ENCODE measurements at regions not wholly inside any gene's neighbourhood (a gene's known extent, or its start where the extent isn't known, plus 50 kb on each side); places are given as distances from the start of the nearest gene placed in this dataset.
"Not testable (repeated sequence)": the region's sequence is repeated elsewhere in the genome, so short reads cannot be mapped to it uniquely, and the experiment has no call there.

DNA sequence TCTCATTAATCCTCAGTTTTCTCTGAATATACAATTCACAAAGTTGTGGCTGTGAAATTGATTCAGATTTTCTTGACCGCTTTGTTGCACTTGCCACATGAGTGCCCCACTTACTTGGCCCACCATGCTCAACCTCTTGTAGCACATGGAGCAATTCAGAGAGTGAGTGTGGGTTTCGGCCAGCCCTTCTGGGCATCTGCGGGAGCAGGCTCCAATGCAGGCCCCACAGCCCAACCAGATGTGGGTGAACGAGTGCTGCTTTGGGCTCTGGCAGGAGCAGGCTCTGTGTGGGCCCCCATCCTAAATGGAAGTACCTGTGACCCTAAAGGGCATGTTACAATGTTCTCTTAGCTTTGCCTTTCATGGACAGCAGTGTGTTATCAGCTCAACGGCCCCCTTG, 2338.6 kb downstream of the LRRC4C start:
- no peak for DNase-seq

DNA sequence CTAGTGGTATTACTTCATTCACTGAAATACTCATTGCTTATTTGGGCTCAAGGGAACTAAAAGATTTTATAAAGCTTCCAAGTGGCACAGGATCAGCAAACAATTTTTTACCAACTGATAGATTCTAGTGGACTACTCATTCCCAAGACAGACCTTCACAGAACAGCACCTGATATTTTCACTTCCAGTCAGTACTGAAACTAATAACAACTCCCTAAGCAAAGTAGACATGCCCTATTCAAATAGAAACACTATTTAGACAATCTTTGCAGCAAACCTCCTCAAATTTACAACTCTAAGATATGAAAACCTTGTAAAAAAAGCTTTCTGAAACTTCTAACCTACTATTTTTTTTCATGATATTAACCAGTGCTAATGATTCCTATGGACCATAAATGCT, 2345.8 kb downstream of the LRRC4C start:
- no peak for DNase-seq

DNA sequence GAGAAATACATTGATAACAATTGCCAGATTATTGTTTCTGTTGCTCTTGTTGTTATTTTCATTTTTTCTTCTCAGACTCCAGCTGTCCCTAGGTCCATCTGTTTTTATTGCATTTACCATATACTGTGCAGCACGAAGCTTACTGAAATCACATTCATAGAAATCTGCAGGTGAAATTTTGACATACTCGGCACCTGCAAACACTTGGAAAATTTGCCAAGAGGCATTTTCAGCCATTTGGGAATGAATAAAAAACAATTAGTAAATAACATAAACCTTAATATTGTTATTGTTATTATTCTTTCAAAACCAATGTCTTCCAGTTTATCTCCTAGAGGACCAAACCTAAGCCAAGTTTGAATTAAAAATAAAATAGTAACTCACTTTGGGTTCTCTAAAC, 2357.2 kb downstream of the LRRC4C start:
- DNase-seq = no peak

DNA sequence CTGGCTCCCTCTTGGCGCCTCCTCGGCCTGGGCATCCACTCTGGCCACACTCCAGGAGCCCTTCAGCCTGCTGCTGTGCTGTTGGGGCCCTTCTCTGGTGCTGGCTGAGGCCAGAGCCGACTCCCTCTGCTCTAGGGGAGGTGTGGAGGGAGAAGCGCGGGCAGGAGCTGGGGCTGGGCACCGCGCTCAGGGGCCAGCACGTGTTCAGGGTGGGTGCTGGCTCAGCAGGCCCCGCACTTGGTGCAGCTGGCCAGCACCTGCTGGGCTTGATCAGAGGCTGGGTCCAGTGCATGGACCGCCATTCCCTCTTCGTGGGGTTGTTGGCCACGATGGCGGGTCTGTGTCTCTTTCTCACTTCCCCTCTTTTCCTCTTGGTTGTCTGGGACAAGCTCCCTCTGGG, 2381.0 kb downstream of the LRRC4C start:
- DNase-seq = no peak

DNA sequence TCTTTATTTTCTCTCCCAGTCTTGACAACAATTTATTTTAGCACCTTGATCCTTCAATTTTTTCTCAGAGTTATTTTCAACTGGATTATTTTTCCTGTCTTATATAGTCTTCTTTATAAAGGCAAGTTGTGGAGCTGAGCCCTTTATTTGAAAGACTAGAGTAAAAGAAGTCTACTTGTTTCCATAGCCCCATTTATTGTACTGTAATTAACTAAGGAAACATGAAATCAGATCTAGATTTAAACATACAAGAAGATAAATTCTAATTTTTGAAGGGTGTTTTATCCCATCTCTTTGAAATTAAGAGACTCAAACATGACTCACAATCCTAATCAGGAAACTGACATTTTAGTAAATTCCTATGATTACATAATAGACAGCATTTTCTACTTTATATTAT, 2421.8 kb downstream of the LRRC4C start:
- DNase-seq = no peak

DNA sequence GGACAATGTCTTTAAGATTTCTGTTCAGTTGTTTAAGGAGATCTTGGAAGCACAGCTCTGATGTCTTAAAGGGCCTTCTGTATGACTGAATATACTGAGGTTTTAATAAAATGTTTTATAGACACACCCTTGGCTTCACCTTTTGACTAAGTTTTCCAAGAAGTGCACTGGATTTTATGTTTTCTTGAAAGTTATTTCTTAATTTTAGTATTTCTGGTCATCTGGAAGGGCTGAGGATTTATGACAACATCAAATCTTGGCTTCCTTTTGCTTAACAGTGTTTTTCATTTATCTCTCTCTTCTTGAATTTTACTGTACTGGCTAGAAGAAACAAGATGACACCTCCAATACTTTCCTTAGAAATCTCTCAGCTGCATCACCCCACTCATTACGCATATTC, 2423.4 kb downstream of the LRRC4C start:
- DNase-seq = no peak

DNA sequence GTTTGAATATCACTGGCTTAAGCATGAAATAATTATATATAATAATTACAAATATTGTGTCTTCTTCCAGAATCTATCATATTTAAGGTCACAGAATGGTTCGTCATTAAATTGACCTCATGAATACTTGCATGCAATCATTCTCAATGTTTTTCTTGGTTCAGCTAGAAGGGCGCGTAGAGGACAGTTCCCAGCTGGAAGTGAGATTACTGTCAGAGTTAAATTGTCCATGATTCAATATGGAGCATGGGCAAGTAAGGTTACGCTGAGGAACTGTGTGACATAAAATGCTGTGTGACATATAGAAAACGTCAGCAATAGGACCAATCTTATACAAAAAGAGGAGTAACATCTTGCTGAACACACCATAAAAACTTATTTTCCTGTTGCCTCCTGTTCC, 2423.5 kb upstream of the RAG2 start:
- no peak for DNase-seq

DNA sequence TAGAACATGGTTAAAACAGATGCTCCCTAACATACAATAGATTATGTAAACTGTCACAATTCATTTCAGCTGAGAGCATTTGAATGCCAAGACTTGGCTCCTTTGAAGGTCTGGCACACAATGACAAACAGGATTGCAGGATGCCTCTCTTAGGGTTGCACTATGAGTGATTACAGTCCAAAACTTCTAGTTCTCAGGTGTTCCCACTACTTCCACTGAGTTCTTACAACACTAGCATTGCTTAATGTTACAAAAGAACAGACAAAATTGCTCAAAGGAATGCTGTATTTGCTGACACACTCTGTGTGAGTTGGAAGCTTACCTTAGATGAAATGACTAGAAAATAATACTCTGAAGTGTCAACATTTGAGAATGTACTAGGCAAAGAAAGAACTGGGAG, 2413.8 kb upstream of the RAG2 start:
- no peak for DNase-seq

DNA sequence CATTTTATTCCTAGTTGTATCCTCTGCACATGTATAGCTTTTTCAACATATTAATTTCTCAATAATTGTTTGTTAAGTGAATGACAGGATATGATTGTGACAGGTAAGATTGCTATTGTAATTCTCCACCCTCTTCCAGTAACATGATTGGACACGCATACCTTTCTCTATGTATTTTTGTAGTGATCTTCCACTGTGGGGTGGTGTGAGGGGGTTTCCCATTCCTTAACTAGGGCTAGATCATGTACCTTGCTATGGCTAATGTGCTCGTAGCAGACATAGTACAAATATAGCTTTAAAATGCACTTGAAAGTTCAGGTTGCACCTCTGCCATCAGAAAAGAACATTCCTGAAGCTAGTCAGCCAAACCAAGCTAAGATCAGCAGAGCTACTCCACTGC, 2392.8 kb upstream of the RAG2 start:
- DNase-seq = no peak

DNA sequence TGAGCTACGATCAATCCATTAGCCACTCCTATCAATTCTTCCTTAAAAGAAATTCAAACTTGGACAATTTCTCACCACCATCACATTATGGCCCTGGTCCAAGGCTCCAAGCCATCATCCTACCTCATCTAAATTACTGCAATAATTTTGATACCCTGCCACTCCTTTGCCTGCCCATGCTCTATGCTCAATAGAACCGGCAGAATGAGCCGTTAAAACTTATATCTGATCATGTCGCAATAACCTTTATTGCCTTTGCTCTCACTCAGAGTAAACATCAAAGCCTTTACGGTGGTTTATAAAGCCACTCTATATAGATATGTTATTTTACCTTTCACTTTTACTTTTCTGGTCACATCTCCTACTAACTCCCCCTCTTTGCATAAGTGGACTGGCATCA, 2392.1 kb upstream of the RAG2 start:
- no peak for DNase-seq

DNA sequence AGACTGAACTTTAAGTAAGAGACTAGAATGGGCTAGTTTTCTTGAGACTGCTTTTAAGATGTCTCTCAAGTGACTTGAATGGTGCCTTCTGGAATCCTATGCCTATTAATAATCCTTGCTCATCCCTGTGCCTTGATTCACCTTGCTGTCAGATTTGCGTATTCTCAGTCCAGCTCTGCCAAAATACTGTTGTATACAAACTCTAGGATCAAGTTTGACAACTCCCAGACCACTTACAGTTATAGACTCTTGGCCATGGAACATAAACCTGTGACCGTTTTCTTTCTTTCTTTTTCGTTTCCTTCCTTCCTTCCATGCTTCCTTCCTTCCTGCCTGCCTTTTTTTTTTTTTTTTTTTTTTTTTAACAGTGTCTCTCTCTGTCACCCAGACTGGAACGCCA, 2390.9 kb upstream of the RAG2 start:
- DNase-seq = no peak

DNA sequence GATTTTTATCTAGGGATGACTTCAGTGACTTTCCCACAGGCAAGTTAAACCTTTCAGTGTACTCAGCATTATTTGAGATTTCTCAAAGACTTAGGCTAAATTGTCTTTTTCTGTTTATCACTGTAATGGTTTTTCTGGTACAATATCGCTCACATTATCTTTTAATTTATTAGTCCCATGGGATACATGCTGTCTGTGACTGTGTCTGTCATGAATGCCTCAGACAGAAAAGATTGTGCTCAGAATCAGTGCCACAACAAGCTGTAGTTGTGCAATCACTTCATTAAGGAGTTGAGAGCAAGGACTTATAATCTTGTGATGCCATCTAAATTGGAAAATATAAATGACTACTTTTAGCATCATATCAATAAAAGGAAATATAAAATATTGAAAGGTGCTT, 2374.2 kb upstream of the RAG2 start:
- no peak for DNase-seq

DNA sequence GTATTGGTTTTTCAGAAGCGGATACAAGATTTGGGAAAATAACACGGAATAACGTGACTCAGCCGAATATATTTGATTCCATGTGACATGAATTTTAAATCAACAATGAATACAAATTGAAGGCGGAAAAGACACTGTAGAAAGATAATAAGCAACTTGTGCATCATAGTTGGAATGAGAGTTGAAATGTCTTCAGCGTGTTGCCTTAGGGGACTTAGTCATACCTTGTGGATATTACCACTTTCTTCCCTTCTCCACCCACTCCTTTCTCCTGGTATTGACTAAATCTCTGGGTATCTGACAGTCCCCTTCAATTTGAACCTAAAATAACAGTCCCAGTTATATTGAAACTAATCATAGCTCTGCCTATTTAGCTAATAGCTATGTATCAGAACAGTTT, 2373.1 kb upstream of the RAG2 start:
- no peak for DNase-seq

DNA sequence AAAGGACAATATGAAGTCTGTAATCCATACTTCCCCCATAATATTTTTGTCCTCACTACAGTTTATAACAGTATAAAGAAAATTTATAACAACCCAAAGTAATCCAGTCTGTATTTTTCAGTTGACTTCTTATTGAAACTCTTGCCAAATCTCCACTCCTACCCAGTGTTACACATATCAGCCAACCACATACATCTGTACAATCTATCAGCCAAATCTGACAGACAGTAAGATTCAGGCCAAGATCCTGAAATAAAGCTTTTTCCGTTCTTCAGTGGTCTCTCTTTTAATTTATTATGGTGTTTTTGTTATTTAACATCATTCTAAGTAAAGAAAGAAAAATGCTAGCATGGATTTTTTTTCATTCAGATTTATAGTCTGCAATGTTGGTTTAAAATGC, 2370.9 kb upstream of the RAG2 start:
- no peak for DNase-seq

DNA sequence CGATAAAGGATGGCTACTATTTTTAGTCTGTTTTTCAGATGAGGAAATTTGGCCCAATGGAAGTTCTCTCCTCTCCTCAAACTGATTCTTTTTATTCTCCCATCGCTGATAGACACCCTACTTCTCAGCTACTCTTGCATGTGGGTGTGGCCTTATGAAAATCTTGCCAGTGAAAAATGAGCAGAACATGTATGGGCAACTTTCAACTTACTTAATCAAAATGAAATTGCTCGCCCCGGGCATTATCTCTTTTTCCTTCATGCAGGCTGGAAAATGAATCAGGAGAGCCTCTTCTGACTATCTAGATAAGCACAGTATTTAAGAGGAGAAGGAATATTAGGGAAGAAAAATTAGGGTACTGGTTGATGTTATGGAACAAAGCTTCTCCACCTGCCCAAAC, 2354.7 kb upstream of the RAG2 start:
- DNase-seq = no peak

DNA sequence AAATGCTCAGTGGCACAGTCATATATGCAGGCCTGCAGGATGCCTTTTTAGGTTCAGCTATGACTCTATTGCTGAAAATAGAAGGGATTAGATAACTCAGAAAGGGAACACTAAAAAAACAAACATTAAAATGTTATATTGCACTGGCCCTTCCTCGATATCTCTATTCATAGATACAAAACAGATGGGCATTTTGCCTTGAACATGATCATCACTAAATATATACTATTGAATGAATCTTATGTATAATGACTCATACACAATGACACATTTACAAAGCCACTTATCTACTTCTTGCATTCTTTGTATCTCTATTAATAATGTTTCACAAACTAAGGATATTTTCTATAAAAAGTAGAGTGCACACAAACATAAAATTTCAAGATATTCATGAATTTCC, 2352.8 kb upstream of the RAG2 start:
- no peak for DNase-seq

DNA sequence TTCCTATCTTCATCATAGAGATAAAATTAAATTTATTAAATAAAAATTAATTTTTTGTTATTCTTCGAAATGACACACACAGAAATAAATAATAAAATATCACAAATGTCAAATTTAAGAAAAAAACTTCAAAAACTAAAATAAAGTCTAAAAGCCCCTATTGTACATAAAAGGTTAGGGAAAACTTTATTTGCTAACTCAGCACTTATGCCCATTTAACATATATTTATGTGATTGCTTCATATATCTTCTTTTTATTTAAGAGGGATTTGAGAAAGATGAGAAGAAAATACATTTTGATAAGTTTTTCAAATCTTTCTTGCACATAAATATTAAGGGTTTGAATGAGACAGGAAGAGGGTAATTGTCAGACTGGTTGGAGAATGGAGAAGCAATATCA, 2350.4 kb upstream of the RAG2 start:
- DNase-seq = no peak

DNA sequence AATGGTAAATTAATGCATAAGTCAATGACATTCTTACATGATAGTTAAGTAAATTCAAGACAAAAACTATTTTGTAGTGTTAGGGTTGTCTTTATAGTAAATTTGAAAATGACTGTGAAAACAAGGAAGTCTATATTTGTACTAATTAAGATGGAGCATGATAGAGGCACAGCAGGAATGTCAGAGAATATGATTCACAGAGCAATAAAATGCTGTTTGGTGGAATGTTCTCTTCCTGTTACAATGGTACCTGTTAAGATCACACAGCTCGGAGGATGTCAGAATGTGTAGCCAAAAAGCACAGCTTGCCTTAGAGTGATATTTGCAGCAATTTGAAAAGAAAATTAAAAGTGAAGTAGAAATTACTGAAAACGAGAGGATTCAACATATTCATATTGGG, 2339.7 kb upstream of the RAG2 start:
- no peak for DNase-seq

DNA sequence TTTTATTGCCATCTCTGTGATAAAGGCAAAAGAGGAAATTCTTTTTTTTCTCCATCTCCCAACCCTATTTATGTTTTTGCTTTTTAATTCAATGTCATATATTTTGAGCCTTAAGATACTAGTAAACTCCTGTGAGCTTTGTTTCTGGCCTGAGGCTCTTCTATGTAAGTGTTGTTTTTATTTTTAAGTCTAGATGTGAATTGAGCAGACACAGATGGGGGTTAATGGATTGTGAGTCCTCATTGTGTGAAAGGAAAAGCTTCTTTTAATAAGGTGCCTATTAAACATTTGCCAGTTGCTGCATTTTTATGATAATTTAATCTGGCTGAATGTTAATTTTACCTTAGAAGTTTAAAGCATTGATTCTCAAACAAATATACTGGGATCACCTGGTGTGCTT, 2337.9 kb upstream of the RAG2 start:
- DNase-seq = no peak

DNA sequence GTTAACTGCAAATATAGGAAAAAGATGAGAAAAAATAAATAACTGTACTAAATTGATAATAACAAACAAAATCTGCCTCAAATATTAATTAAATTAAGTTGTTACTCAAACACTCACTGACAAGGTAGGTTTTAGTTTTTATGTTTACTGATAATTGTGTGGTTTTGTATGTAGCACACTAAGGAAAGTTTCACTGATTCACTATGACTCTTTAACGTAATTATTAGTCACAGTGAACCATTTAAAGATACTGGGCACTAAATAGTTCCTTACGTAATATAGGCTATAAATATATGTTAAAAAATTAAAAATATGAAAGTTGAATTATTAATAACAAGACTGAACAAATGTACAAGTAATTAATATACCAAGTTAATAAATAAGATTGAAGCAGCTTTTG, 2330.0 kb upstream of the RAG2 start:
- DNase-seq = no peak

DNA sequence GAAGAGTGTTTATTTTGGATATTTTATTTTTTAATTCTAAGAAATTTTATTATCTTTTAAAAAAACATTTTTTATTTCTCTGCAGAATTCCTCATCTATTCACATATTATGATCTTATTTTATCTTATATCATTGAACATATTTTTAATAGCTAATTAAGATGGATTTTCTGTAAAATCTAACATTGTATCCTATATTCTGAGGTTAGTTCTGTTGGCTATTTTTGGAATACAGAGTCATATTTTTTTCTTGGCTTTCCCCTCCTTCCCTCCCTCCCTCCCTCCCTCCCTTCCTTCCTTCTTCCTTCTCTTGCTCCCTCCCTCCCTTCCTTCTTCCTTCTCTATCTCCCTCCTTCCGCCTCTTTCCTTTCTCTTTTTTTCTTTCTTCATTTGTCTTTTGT, 2326.6 kb upstream of the RAG2 start:
- no peak for DNase-seq

DNA sequence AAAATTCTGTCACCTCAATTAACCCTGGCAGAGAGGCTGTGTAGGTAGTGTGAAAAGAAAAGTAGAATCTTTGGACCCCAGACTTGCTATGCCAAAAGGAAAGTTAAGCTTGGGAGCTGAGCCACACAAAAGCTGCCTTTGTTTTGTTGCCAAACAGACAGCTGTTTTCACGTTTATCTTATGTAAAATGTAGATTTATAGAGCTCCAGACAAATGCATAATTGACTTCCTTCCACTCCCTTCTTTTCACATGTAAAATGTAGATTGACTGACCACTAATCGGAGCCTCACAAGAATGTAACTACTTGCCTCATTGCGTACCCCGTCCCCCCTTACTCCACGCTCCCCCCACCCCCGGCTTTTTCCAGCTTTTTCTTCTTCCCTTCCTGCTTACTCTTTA, 2302.2 kb upstream of the RAG2 start:
- no peak for DNase-seq

DNA sequence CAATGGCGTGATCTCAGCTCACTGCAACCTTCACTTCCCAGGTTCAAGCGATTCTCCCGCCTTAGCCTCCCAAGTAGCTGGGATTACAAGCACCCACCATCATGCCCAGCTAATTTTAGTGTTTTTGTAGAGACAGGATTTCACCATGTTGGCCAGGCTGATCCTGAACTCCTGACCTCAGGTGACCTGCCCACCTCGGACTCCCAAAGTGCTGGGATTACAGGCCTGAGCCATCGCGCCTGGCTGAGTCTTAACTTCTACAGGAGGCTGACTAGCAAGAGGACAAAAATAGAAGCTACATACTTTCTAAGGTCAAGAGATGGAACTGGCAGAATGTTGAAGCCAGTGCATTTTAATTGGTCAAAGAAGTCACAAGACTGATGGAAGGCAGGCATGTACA, 2296.2 kb upstream of the RAG2 start:
- not testable (repeated sequence) for DNase-seq

DNA sequence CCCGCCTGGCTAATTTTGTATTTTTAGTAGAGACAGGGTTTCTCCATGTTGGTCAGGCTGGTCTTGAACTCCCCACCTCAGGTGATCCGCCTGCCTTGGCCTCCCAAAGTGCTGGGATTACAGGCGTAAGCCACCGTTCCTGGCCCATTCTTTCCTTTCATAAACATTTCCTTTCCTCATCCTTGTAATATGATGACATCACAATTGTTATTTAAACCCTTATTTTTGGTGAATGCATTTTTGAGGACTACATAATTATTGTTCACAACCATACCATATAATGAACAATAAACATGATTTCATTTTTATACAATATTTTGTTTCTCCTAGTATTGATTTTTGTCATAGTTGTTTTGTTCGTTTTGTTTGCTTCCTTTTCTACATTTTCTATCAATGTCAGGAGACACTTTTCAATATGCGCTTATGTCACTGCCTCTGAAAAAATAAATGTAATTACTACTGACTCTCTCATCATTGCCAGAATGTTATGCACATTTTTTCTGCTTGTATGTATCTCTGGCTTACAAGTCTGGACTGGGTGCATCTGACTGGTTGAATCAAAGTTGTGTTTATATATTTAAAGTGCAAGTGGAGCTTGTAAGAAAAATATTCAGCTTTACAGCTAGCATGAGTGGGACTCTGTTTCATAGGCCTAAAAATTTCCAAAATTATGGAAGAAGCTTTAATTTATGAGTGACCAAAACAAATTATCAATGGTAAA, 2286.3 kb upstream of the RAG2 start:
- no peak for DNase-seq

DNA sequence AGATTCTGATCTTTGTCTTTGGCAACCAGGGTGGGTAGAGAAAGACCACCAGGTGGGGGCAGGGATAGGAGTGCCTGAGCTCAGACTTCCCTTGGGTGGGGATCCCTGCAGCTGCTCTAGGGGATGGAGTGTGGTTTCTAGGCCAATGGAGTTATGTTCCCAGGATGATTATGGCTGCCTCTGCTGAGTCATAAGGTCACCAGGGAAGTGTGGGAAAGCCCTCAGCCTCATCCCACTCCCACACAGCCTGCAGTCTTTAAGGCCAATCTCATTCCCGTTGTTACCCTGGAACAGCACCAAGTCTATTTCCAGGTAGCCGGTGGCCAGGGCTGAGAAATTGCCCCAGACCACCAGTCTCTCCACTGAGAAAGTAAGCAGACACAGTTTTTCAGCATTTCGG, 2269.3 kb upstream of the RAG2 start:
- DNase-seq = no peak

DNA sequence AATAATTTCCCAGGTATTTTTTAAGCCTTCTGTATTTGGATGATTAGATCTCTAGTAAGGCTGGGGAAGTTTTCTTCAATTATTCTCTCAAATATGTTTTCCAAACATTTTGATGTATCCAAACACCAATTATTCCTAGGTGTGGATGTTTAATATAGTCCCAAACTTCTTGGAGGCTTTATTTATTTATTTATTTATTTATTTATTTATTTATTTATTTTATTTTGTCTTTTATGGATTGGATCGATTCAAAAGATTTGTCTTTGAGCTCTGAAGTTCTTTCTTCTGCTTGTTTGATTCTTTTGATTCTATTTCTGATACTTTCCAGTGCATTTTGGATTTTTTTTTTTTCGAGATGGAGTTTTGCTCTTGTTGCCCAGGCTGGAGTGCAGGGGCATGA, 2267.9 kb upstream of the RAG2 start:
- DNase-seq = no peak
